ENCODE measurements at regions not wholly inside any gene's neighbourhood (a gene's known extent, or its start where the extent isn't known, plus 50 kb on each side); places are given as distances from the start of the nearest gene placed in this dataset.
"Not testable (repeated sequence)": the region's sequence is repeated elsewhere in the genome, so short reads cannot be mapped to it uniquely, and the experiment has no call there.

DNA sequence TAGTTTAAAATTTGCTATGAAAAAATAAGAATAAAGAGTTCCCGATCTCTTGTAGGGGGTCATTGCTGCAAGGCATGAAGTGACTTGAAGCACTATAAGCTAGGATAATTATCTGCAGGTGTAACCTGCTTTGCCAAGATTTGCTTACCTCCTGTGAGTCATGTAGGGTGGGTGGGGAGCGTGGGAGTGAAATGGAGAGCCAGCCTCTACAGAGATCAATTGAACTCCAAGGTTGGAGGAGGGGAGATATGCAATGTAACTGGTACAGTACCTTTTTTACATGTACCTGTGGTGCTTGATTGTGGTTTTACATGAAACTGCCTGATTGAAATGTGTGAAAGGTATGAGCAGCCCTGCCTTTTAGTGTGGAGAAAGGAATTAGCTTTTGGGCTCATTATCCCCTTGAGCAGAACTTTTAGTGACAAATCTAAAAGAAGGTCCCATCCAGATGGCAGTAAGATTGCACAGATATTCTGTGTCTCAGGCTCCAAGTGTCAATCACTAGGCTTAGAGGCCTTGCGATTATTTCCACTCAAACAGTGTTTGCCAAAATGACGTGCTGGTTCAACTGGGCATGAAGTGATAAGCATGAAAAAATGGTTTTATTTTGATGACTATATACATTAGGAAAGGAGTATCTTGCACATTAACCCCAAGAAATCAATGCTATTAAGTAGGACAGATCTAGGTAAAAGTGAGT, 138.6 kb upstream of the GRB10 start:
- no peak for DNase-seq (ENCODE audit: extremely low read depth in 1 of 11, low read depth in 9 of 11, low spot score in 4 of 11)

DNA sequence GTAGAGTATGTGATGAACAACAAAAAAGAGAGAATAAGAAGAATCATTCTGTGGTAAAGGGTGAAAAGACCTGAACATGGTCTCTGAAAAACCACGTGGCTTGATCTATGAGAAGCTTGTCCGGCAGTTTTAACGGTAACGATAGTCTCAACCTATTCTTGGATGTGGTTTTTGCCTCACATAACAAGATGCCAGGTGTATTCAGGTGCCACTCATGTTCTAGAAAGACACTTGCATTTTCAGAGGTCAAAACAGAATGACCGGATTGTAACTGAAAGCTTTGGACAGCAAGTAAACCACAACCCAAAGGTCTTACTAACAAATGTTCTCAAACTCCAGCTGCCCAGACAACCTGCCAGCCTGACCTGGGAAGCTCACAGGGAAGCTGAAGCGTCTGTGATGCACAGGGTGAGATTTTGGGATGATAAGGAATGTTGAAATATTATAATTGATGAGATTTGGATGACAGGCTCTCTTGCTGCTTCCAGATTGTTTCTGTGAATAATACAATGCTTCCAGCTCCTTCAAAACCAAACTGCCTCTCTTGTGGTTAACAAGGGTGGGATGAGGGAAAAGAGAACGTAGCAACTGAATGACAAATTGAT, 137.4 kb upstream of the GRB10 start:
- no peak for DNase-seq (ENCODE audit: extremely low read depth in 1 of 11, low read depth in 9 of 11, low spot score in 4 of 11)

DNA sequence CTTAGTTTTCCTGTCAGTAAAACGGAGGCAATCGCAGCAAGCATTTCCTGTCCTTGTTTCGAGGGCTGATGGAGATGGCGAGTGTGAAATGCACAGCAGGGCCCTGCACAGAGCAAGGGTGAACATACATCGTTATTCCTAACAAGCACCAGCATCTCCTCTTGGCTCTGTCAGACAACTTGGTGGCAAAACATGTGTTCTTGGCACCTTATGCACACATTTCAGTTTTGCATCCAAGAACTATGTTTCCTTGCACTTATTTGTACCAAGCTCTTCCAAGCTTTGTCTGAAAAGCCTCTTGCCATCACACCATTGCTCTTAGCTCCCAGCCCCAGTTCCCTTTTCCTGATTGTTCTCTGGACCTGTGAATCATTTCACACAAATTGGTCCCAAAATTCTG, 132.9 kb upstream of the GRB10 start:
- DNase-seq (ENCODE audit: extremely low read depth in 1 of 11, low read depth in 9 of 11, low spot score in 4 of 11) = no peak

DNA sequence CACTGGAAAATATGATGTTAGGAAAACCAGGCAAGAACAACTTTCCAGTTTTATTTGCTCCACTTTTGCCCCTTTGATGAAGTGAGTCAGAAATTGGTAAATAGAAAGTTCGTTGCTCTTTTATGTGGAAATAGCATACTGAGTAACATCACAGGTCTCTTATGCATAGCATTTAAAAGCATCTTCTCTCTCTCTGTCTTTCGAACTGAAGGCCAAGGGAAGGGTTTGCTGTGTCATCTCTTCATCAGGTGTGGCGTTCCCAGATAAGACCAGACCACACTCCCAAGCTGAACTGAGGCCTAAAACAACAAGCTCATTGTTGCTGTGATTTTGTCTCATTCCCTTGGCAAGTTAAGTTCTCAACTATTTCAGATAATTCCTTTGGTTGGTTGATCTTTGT, 131.8 kb upstream of the GRB10 start:
- no peak for DNase-seq (ENCODE audit: extremely low read depth in 1 of 11, low read depth in 9 of 11, low spot score in 4 of 11)

DNA sequence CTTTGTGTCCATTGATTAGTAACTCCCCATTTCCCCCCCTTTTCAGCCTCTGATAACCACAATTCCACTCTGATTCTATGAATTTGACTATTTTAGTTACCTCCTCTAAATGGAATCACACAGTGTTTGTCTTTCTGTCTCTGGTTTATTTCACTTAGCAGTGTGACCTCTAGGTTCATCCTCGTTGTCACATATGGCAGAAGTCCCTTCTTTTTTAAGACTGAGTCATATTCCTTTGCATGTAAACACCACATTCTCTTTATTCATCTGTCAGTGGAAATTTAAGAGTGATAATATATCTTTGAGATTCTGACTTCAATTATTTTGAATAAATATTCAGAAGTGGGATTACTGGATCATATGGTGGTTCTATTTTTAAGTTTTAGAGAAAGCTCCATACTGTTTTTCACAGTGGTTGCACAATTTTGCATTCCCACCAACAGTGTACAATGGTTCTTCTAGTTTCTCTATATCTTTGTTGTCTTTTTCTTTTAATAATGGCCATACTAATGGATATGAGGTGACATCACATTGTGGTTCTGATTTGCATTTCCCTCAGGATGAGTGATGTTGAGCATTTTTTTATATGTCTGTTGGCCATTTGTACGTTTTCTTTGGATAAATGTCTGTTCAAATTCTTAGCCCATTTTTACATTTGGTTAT, 126.1 kb upstream of the GRB10 start:
- no peak for DNase-seq (ENCODE audit: extremely low read depth in 1 of 11, low read depth in 9 of 11, low spot score in 4 of 11)

DNA sequence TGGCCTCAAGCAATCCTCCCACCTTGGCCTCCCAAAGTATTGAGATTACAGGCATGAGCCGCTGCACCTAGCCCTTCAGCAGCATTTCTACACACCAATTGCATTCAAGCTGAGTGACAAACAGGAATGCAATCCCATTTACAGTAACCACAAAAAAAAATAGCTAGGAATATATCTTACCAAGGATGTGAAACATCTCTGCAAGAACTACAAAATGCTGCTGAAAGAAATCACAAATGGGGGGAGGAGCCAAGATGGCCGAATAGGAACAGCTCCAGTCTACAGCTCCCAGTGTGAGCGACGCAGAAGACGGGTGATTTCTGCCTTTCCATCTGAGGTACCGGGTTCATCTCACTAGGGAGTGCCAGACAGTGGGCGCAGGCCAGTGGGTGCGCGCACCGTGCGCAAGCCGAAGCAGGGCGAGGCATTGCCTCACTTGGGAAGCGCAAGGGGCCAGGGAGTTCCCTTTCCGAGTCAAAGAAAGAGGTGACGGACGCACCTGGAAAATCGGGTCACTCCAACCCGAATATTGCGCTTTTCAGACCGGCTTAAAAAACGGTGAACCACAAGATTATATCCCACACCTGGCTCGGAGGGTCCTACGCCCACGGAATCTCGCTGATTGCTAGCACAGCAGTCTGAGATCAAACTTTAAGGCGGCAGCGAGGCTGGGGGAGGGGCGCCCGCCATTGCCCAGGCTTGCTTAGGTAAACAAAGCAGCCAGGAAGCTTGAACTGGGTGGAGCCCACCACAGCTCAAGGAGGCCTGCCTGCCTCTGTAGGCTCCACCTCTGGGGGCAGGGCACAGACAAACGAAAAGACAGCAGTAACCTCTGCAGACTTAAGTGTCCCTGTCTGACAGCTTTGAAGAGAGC, 116.1 kb upstream of the GRB10 start:
- not testable (repeated sequence) for DNase-seq (ENCODE audit: extremely low read depth in 1 of 11, low read depth in 9 of 11, low spot score in 4 of 11)

DNA sequence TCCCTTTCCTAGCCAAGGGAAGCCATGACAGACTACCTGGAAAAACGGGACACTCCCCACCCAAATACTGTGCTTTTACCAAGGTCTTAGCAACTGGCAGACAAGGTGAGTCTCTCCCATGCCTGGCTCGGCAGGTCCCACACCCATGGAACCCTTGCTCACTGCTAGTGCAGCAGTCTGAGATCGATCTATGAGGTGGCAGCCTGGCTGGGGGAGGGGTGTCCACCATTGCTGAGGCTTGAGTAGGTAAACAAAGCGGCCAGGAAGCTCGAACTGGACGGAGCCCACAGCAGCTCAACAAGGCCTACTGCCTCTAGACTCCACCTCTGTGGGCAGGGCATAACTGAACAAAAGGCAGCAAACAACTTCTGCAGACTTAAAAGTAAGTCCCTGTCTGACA, 104.4 kb upstream of the GRB10 start:
- DNase-seq (ENCODE audit: extremely low read depth in 1 of 11, low read depth in 9 of 11, low spot score in 4 of 11) = not testable (repeated sequence)

DNA sequence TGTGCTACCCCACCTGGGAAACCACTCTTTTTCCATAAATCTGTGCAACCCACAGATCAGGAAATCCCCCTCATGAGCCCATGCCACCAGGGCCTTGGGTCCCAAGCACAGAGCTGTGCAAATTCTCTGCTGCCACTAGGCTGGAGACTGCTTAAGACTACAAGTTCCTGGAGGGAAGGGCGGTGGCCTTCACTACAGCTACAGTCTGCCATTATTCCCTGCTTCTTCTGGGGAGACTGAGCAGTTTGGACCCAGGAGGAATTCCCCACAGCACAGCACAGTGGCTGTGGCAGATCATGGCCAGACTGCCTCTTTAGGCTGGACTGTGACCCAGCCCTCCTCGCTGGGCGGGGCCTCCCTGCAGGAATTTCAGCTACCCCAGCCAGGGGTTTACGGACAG, 89.7 kb upstream of the GRB10 start:
- no peak for DNase-seq (ENCODE audit: extremely low read depth in 1 of 11, low read depth in 9 of 11, low spot score in 4 of 11)

DNA sequence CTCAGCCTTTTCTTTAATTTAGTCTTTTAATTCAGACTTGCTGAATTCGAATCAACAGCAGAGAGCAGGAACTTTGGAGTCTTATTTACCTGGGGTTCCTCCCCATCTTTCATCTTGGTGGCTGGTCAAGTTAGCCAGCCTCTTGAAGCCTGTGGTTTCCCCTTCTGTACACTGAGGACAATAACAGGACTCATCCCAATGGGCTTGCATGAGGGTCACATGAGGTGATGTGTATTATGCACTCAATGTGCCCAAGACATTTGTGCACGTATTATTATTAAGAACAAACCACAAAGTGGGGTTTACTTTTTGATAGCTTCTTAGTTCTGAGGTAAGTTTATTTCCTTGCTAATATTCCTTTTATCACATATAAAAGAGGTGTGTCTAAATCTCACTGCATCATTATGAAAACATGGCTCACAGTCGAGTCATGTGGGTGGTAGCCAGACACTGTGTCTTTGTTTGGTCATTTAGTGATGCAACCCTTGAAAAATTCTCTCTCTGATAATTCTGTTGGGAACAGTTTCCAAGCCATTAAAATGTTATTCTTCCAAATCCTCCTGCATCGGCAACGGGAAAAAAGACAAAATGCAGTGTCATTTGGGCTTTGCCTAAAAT, 86.5 kb upstream of the GRB10 start:
- no peak for DNase-seq (ENCODE audit: extremely low read depth in 1 of 11, low read depth in 9 of 11, low spot score in 4 of 11)

DNA sequence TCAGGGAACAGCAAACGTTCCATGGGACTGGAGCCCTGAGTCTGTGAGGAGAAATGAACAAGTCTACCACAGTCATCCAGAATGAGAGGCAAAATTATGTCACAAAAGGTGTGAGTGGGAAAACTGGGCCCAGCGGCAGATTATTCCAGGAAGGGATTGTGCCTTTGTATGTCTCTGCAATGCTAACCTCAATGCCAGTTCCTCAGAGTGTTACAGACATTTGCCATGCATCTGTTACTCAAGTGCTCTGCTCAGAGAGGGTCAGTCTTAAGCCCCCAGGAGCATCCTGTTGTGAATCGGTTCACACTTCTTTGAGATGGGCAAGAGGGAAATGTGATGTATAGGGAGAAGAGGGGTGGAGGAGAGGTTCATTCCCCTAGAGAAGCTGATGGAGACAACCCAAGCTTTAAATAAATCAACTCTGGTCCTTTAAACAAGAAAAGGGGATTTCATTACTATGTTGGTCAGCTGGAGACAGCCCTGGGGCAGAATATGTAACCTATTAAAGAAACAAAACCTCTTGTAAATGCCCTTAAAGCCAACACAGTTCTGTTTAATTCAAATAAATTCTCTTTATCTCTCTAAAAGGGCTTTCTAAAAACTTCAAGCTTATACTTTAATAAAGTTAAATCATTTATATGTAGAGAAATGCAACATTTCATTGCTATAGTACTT, 85.9 kb upstream of the GRB10 start:
- DNase-seq (ENCODE audit: extremely low read depth in 1 of 11, low read depth in 9 of 11, low spot score in 4 of 11) = peak in 5 of 11 donors; percentile 3 to 39 (median 13)

DNA sequence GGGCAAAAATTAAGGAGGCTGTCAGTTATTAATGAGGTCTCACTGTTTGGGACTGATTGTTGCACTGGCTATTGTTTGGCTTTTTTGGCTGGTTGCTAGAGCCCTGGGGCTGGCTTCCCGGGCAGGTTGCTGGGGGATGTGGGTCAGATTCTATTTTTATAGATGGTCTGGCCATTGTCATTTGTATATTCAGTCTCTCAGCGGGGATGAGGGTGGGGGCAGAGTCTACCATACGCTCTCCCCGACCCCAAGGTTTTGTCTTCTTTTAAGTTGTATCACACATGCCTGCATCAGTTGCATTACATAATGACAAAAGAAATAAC, 84.3 kb upstream of the GRB10 start:
- no peak for DNase-seq (ENCODE audit: extremely low read depth in 1 of 11, low read depth in 9 of 11, low spot score in 4 of 11)

DNA sequence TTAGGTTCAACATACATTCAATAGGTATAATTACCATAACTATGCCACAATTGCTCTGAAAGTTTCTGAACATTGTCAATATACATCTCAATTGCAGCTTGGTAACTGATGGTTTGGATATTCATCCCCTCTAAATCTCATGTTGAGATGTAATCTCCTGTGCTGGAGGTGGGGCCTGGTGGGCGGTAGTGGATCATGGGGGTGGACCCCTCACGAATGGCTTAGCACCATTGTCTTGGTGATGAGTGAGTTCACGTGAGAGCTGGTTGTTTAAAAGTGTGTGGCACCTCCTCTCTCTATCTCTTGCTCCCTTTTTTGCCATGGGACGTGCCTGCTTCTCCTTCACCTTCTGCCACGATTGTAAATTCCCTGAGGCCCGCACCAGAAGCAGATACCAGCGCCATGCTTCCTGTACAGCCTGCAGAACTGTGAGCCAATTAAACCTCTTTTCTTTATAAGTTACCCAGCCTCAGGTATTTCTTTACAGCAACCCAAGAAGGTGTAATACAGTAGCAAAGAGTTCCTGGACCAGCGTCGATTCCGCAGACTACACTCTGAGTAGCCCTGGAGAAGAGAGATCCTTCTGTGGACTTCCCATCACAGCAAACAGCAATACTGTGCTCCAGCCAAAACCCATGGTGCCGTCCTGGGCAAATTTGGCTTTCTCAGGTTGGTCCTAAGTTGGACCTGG, 83.8 kb upstream of the GRB10 start:
- DNase-seq (ENCODE audit: extremely low read depth in 1 of 11, low read depth in 9 of 11, low spot score in 4 of 11) = no peak

DNA sequence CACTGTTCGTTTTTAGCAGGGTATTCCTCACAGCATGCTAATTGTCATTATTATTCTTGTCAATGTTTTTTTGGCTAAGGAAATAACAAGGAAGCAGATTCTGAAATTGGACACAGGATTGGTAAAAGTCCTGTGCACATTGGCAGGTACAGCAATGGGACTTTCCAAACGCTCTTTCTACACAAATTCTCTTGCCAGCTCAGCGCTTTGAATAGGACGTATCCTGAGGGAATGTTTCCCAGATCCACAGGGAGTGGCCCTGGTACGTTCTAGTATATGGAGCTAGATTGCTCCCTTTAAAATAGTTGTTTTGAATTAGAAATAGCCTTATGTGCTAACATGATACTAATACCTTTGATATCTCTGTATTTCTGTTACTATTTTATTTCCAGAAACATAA, 82.8 kb upstream of the GRB10 start:
- no peak for DNase-seq (ENCODE audit: extremely low read depth in 1 of 11, low read depth in 9 of 11, low spot score in 4 of 11)

DNA sequence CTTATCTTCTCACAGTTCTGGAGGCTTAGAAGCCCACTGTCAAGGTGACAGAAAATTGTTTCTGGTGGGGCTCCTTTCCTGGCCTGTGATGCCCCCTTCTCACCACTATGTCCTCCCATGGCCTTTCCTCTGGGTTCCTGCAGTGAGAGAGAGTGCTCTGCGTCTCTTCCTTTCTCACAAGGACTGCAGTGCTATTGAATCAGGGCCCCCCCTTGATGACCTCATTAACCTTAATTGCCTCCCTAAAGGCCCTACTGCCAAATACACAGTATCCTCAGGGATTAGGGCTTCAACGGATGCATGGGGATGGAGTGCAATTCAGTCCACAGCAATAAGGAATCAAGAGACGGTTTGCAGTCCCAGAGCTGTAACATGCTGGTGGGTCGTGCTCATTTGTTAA, 82.0 kb upstream of the GRB10 start:
- DNase-seq (ENCODE audit: extremely low read depth in 1 of 11, low read depth in 9 of 11, low spot score in 4 of 11) = no peak

DNA sequence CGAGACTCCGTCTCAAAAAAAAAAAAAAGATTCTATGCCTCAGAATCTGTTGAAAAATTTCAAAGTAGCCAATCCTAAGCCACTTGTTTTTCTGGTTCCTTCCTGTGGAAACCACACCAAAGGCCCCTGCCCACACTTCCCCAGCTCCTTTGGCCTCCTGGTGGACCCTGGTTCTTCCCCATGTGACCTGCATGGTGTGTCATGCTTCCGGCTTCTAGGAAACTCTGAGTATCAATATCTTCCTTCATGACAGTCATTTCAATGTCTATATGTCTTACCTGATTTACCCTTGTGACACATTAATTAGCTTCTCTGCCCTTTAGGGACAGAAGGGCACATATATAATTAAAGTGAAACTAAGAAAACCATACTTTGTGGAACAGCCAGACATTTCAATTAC, 80.4 kb upstream of the GRB10 start:
- no peak for DNase-seq (ENCODE audit: extremely low read depth in 1 of 11, low read depth in 9 of 11, low spot score in 4 of 11)

DNA sequence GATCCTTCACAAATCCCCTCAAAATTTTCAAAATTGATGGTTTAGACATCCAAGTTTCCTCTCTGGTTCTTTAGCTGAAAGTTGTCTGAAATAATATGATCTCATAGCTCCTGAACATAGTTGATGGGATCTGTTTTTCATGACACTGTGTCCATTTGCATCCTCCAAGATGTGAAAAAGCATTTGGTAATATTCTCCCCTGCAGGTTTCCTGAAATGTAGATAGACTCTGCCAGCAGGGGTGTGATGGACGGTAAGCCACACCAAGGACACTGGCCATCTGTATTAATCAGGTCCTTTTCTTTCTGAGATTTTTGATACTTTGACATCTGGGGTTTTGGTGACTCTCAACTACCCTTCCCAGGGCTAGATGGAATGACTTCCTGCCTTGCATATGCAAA, 79.6 kb upstream of the GRB10 start:
- no peak for DNase-seq (ENCODE audit: extremely low read depth in 1 of 11, low read depth in 9 of 11, low spot score in 4 of 11)

DNA sequence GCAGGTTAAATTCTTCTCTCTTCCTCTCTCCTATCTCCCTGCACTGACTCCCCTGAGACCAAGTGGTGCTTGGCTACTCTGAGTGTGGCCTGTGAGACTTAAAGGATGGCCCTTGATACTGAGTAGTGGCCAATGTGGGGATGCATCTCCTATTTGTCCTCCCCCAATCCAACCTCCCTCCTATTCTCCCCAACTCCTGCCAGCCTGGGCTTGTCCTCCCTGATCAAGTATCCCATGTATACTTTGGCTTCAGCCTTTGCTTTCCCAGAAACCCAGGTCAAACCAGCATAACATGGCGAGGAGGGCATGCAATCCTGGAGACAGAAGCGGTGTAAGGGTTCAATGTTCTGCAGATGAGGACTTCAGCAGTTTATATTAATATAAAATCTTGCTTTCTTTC, 77.9 kb upstream of the GRB10 start:
- no peak for DNase-seq (ENCODE audit: extremely low read depth in 1 of 11, low read depth in 9 of 11, low spot score in 4 of 11)

DNA sequence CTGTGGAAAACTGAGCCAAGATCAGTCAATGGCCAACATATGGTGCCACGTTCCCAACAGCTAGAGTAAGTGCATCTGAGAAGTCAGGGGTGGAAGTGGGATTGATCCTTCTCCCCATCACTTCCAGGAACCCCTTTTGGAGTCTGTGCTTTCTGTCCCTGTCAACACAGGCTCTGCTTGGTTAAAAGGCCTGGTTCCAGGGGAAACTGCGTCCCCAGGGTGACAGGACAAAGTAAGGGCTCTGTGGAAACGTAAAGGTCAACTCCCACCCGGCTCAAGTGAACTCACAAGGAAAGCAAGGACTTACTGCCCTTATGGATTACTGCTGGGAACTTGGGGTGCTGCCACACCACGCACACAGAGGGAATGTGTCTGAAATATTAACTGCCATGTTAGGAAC, 77.5 kb upstream of the GRB10 start:
- DNase-seq (ENCODE audit: extremely low read depth in 1 of 11, low read depth in 9 of 11, low spot score in 4 of 11) = no peak

Measured in renal cortex interstitium (tissue), 11 donors.